ENCODE measurements at regions not wholly inside any gene's neighbourhood (a gene's known extent, or its start where the extent isn't known, plus 50 kb on each side); places are given as distances from the start of the nearest gene placed in this dataset.

- no peak for DNase-seq
Observed at GRCh38 chr4:77372375-77372774, 215.4 kb downstream of the CCNG2 start.

GRCh38 chr4:77375866-77376607 lies 219.0 kb downstream of the CCNG2 start:
- no peak for DNase-seq

- DNase-seq: no peak
Observed at GRCh38 chr4:77376788-77377460, 219.9 kb downstream of the CCNG2 start.

GRCh38 chr4:77384094-77384493 lies 221.5 kb upstream of the CXCL13 start:
- DNase-seq: no peak

GRCh38 chr4:77385124-77385969 lies 220.3 kb upstream of the CXCL13 start:
- peak; percentile 65 for DNase-seq

GRCh38 chr4:77393996-77394395 lies 211.6 kb upstream of the CXCL13 start:
- DNase-seq: no peak

- no peak for DNase-seq
Observed at GRCh38 chr4:77395481-77395880, 210.1 kb upstream of the CXCL13 start.

GRCh38 chr4:77398256-77398655 lies 207.4 kb upstream of the CXCL13 start:
- no peak for DNase-seq

- DNase-seq: no peak
Observed at GRCh38 chr4:77399831-77400230, 205.8 kb upstream of the CXCL13 start.

GRCh38 chr4:77413766-77414165 lies 191.9 kb upstream of the CXCL13 start:
- DNase-seq: no peak

- no peak for DNase-seq
Observed at GRCh38 chr4:77415689-77416088, 189.9 kb upstream of the CXCL13 start.

- DNase-seq: peak; percentile 1
Observed at GRCh38 chr4:77418333-77418732, 187.3 kb upstream of the CXCL13 start.

GRCh38 chr4:77430847-77431246 lies 174.8 kb upstream of the CXCL13 start:
- DNase-seq: no peak

- no peak for DNase-seq
Observed at GRCh38 chr4:77431546-77431945, 174.1 kb upstream of the CXCL13 start.

- no peak for DNase-seq
Observed at GRCh38 chr4:77432717-77433417, 172.8 kb upstream of the CXCL13 start.

- peak; percentile 55 for DNase-seq
Observed at GRCh38 chr4:77433418-77433733, 172.2 kb upstream of the CXCL13 start.

GRCh38 chr4:77434299-77435092 lies 171.1 kb upstream of the CXCL13 start:
- no peak for DNase-seq

GRCh38 chr4:77437079-77437478 lies 168.5 kb upstream of the CXCL13 start:
- DNase-seq: no peak

GRCh38 chr4:77438549-77438948 lies 167.1 kb upstream of the CXCL13 start:
- DNase-seq: no peak

- peak; percentile 5 for DNase-seq
Observed at GRCh38 chr4:77443941-77444340, 161.7 kb upstream of the CXCL13 start.

GRCh38 chr4:77445823-77446222 lies 159.8 kb upstream of the CXCL13 start:
- no peak for DNase-seq

GRCh38 chr4:77446601-77447000 lies 159.0 kb upstream of the CXCL13 start:
- no peak for DNase-seq
